ENCODE measurements at regions not wholly inside any gene's neighbourhood (a gene's known extent, or its start where the extent isn't known, plus 50 kb on each side); places are given as distances from the start of the nearest gene placed in this dataset.

DNA sequence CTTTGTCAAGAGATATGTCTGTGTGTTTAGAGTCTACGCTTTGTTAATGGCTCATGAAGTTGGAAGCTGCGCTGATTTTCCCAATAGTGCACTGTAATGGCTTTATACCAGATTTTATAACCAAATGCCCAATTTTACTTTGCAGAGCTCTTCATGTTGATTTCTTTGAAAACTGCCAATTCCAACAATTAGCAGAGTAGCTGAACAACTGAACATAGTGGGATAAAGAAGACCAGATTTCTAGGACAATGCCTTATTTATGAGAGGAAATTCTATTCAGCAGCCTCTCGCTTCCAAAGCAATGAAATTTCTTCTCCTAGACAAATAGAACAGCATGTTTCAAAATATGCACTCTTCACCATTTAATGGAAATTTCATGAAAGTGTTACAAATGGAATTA is 66.9 kb upstream of the PROK2 start:
- no peak overlapping the region for H3K27ac ChIP-seq
- ATAC-seq = no peak
- H3K9me3 ChIP-seq = no peaks in the 10 kb centered on the region
- no peak for TF ChIP-seq CTCF (IDR thresholded peaks at IDR 0.05)
- no peak for DNase-seq
- intact Hi-C loops (cut with DNase I) = no loop called here
- H3K4me3 ChIP-seq = no peak overlapping the region
- H3K36me3 ChIP-seq = no peaks in the 10 kb centered on the region
- no peaks in the 10 kb centered on the region for H3K27me3 ChIP-seq (ENCODE audit: low read depth)
- no peaks in the 10 kb centered on the region for H3K4me1 ChIP-seq

DNA sequence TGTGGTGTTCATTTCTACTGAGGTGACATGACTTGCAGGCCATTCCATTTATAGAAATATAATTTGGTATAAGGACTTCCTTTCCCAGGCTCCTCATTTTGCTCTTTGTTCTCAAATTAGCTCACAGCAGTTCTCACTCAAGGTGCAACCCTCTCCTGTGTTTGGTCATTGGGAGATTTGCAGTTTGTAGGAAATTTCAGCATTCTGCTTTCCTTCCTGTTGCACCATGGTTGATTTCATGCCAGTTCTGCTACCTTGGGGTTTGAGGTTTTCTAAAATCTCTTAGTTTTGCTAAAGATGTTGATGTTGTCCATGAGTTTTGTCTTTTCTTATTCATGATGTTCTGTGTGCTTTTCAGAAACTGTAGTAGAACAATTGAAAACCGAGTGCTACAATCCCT is 65.7 kb upstream of the PROK2 start:
- no peaks in the 10 kb centered on the region for H3K4me1 ChIP-seq
- no peak for TF ChIP-seq CTCF (IDR thresholded peaks at IDR 0.05)
- H3K27me3 ChIP-seq (ENCODE audit: low read depth) = no peaks in the 10 kb centered on the region
- no peak for ATAC-seq
- intact Hi-C loops (cut with DNase I) = no loop called here
- no peaks in the 10 kb centered on the region for H3K9me3 ChIP-seq
- H3K4me3 ChIP-seq = no peak overlapping the region
- H3K27ac ChIP-seq = no peak overlapping the region
- no peak for DNase-seq
- H3K36me3 ChIP-seq = no peaks in the 10 kb centered on the region

DNA sequence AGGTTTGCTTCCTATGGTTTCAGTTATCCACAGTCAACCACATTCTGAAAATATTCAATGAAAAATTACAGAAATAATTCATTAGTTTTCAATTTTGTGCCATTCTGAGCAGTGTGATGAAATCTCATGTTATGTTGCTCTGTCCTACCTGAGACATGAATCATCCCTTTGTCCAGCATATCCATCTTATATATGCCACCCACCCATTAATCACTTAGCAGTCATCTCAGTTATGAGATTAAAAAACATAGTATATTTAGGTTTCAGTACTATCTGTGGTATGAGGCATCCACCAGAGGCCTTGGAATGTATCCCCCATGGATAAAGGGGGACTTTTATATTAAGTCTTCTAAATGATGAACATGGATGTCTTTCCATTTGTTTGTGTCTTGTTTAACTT is 64.7 kb upstream of the PROK2 start:
- no peak for TF ChIP-seq CTCF (IDR thresholded peaks at IDR 0.05)
- intact Hi-C loops (cut with DNase I) = no loop called here
- Histone ChIP-seq H3K27me3 (ENCODE audit: low read depth) (no peaks in the 10 kb centered on the region), H3K27ac (no peak overlapping the region), H3K36me3 (no peaks in the 10 kb centered on the region), H3K4me1 (no peaks in the 10 kb centered on the region), H3K4me3 (no peak overlapping the region), H3K9me3 (no peaks in the 10 kb centered on the region)
- ATAC-seq (no peak), DNase-seq (no peak)

DNA sequence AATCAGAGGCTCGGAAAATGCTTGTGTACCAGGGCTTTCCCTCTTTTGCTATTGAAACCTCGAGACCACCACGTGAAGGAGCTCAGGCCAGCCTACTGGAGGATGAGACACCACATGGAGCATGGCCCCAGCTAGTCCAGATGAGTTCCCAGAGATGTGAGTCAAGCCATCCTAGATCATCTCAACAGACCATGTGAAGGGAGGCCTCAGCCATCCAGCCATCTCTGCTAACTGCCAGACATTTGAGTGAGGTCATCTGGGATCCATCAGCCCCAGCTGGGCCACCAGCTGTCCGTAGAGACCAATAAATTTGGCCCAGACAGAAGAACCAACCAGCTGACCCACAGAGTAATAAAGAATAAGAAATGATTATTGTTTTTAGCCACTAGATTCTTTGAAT is 62.8 kb upstream of the PROK2 start:
- H3K4me1 ChIP-seq = no peaks in the 10 kb centered on the region
- no peaks in the 10 kb centered on the region for H3K36me3 ChIP-seq
- DNase-seq = no peak
- intact Hi-C loops (cut with DNase I) = no loop called here
- no peak overlapping the region for H3K4me3 ChIP-seq
- no peaks in the 10 kb centered on the region for H3K27me3 ChIP-seq (ENCODE audit: low read depth)
- no peak for TF ChIP-seq CTCF (IDR thresholded peaks at IDR 0.05)
- ATAC-seq = no peak
- no peaks in the 10 kb centered on the region for H3K9me3 ChIP-seq
- no peak overlapping the region for H3K27ac ChIP-seq

- Histone ChIP-seq H3K36me3 (no peaks in the 10 kb centered on the region), H3K9me3 (no peaks in the 10 kb centered on the region), H3K4me3 (no peak overlapping the region), H3K4me1 (no peaks in the 10 kb centered on the region), H3K27me3 (ENCODE audit: low read depth) (no peaks in the 10 kb centered on the region), H3K27ac (no peak overlapping the region)
- TF ChIP-seq CTCF (IDR thresholded peaks at IDR 0.05) = no peak
- DNase-seq = no peak
- ATAC-seq = no peak
- intact Hi-C loops (cut with DNase I) = no loop called here
Observed at GRCh38 chr3:71846185-71846584, 61.2 kb upstream of the PROK2 start.

GRCh38 chr3:71843071-71843470 is 58.1 kb upstream of the PROK2 start:
- Histone ChIP-seq H3K4me1 (no peaks in the 10 kb centered on the region), H3K9me3 (no peaks in the 10 kb centered on the region), H3K27ac (peak overlapping the region; percentile 28), H3K36me3 (no peaks in the 10 kb centered on the region), H3K4me3 (no peak overlapping the region), H3K27me3 (ENCODE audit: low read depth) (no peaks in the 10 kb centered on the region)
- DNase-seq = no peak
- intact Hi-C loops (cut with DNase I) = no loop called here
- no peak for ATAC-seq
- TF ChIP-seq CTCF (IDR thresholded peaks at IDR 0.05) = no peak
